ENCODE measurements at regions not wholly inside any gene's neighbourhood (a gene's known extent, or its start where the extent isn't known, plus 50 kb on each side); places are given as distances from the start of the nearest gene placed in this dataset.

DNA sequence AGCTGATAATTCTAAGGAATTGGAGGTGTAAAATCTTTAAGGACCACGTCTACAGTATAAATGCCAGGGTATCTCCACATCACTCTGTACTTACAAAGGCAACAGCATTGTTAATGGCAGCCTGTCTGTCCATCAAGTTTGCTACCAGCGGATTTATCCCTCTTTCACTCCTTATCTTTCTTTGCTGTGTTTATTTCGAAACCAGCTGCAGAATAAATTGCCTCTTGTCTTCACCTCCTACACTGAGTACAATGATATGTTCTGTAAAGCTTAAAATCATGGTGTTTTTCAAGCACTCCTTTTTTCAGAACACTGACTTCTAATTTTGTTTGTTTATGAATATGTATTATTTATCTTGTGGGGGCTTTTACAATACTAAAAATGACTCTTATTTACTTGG is 1088.1 kb downstream of the NR2F1-AS1 start:
- no peak for DNase-seq (ENCODE audit: low read depth)

- DNase-seq (ENCODE audit: low read depth) = no peak
Observed at GRCh38 chr5:92484484-92484883, 1096.5 kb downstream of the NR2F1-AS1 start.

DNA sequence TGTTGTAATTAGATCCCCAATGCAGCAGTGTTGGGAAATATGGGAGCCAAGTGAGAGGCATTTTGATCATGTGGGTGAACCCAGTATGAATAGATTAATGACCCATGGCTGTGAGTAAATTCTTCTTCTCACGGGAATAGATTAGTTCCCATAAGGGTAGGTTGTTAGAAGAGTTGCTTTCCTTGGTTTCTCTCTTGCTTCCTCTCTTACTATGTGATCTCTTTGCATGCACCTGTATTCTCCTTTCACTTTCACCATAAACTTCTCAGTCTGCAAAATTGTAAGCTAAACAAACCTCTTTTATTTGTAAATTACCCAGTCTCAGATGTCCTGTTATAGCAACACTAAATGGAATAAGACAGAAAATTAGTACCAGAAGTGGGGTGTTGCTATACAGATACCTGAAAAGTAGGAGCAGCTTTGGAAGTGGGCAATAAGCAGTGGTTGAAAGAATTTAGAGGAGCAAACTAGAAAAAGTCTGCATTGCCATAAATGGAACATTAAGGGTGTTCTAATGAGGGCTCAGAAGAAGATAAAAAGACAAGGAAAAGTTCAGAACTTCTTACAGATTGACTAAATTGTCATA is 1090.0 kb upstream of the ARRDC3 start:
- DNase-seq (ENCODE audit: low read depth) = no peak

DNA sequence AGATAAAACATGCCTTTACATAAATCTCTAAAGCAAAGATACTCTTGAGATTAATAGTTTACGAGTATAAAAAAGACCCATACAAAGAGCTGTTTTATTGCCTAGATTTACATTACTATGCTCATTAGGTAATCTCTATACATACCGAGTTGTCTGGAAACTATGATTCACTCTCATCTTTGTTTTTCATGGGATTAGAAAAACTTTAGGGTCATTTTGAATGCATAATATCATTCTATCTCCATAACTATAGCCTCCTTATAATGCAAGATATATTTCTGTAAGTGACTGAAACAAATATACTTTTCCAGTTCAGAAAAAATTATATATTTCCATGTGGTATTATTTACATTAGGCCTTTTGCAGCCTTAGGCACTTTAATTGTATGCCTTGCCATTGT is 1088.7 kb upstream of the ARRDC3 start:
- no peak for DNase-seq (ENCODE audit: low read depth)

GRCh38 chr5:92470770-92471169 is 1087.7 kb upstream of the ARRDC3 start:
- DNase-seq (ENCODE audit: low read depth) = no peak

DNA sequence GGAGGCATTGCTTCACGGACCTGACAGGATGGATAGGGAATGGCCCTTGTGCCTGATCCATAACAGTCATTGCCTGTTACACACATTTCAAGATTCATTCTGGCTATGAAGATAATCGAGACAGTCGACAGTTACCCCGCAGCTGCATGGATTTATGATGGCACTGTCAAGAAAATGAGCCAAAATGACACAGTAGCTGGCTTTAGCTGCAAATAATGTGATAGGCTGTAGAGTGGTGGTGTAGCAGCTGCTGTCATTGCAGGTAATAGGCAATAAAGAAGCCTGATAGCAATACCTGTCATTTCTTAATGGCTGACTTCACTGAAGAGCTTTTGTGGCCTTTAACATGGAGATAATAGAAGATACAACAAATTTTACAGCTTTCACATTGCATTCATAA is 1085.2 kb upstream of the ARRDC3 start:
- DNase-seq (ENCODE audit: low read depth) = no peak

- no peak for DNase-seq (ENCODE audit: low read depth)
Observed at GRCh38 chr5:92467695-92468094, 1084.6 kb upstream of the ARRDC3 start.

DNA sequence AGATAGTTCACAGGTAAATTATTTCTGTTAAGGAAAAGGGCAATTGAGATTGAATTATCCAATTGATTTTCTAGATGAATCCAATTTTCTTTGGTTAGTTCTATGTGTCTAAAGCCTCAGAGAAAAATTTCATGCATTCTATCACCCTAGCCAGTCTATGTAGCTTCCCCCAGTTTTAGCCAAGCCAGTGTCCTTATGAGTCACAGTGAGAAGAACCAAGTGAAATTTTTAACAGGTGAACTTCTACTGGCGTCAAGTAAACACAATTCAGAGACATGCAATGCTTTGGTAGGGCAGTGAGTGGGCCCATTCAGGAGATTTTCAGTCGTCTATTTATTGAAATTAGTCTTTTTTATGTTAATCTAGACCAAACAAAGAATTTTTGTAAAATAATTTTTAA is 1077.4 kb upstream of the ARRDC3 start:
- DNase-seq (ENCODE audit: low read depth) = no peak

- no peak for DNase-seq (ENCODE audit: low read depth)
Observed at GRCh38 chr5:92459654-92460053, 1076.5 kb upstream of the ARRDC3 start.

DNA sequence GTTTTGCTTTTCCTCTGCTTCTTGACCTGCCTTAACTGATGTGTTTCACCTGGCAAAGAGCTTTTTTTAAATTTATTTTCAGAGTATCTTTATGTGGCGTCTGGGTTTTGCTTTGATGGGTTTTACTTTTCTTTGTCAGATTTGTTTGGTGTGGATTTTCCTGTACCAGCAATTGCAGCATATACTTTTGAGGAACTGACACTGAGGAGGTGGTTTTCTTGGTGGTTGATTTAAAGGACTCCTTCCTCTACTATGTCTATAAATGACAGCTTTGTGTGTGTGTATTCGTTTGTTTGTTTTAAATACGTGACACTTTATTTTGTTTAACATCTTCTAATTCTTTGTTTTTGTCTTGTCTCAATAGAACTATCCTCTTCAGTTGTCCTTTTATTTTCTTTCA is 1071.9 kb upstream of the ARRDC3 start:
- no peak for DNase-seq (ENCODE audit: low read depth)

DNA sequence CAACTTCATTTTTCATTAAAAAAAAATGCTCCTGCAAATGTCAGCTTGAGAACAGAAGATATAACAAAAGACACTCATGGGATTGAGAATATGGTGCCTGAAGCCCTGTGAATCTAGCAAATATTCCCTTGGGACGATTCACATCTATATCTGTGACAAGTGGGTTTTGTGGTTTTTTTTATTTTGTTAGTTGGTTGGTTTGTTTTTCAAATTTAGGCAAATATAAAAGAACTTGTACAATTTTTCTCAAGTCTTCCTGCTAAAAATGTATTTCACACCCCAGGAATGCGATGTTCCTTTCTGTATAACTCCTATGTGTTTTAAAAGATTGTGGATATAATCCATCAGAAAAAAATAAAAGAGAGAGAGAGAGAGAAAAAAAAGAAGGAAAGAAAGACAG is 1061.8 kb upstream of the ARRDC3 start:
- no peak for DNase-seq (ENCODE audit: low read depth)

DNA sequence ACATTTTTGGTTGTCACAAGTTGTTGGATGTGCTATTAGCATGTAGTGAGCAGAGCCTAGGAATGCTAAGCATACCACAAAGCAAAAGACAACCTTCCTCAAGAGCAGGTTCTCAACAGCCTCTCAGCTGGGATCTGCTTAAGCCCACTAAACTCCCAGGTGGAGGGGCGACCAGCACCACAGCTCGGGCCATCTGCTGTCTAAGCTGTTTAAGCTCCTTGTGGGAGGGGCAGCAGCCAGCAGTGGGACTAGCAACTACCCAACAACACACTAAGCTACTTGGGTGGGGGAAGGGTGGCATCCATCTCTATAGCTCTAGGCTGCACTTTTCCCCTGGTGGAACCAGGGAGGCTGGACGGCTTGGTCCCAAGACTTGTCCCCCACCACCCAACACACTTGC is 1052.7 kb upstream of the ARRDC3 start:
- DNase-seq (ENCODE audit: low read depth) = no peak

- DNase-seq (ENCODE audit: low read depth) = no peak
Observed at GRCh38 chr5:92429646-92430045, 1046.5 kb upstream of the ARRDC3 start.

DNA sequence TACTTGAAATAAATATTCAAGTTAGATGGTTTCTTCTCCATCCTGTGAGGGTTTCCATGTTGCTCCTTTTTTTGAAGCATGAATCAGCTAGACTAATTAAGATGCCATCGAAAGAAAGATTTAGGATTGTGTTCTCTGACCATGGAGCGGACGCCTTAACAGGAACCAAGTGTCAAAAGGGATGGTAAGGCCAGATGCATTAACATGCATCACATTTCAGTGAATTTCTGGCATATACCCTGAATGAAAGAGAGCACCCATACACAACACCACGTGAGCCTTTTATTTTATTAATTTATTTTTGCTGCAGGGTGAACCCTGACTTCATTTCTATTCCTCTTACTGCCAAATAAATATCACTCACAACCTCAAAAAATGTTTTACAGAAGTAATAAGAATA is 1045.3 kb upstream of the ARRDC3 start:
- no peak for DNase-seq (ENCODE audit: low read depth)

DNA sequence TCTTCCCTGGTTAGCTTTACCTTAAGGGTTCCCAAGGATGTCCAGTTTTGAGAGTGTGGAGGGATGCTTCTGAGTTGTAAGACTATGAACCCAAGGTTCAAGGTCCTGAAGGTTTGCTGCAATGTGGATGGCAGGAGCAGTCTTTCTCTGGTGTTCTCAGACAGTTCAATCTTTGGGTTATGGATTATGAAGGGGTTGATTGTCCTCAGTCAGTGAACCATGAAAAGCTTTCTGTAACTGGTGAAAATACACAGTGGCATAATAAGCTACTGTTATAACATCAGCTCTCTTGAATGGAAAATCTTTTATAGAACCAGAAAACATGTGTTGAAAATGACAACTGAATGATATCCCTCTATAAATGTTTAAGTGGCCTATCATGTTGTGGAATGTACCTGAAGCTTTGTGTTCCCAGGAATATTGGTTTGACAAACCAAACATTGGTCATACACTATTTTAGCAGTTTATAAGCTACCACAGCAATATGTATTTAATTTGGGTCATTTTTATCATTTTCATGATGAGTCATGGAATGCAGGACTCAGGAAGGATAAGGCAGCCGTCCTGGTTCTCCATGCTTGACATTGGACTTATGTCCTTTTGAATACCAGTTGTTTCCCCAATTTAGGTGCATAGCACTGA is 1041.8 kb upstream of the ARRDC3 start:
- no peak for DNase-seq (ENCODE audit: low read depth)

DNA sequence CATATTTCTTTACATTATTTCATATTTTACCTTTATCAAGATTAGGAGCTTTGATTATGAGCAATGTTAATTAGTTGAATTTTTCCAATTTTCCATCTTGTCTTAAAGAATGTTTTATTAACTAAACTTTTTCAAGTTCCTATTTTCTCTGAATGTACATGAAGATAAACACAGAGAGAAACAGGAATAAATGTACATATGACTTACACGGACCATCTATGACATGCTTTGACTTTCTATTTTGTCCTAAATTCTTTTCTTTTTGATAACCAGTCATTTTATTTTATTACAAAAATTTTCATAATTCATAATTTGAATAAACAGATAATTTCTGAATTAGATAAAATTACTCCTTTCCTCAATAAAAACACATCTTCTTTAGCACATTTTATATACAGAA is 1038.8 kb upstream of the ARRDC3 start:
- no peak for DNase-seq (ENCODE audit: low read depth)

- DNase-seq (ENCODE audit: low read depth) = no peak
Observed at GRCh38 chr5:92421196-92421595, 1038.1 kb upstream of the ARRDC3 start.

DNA sequence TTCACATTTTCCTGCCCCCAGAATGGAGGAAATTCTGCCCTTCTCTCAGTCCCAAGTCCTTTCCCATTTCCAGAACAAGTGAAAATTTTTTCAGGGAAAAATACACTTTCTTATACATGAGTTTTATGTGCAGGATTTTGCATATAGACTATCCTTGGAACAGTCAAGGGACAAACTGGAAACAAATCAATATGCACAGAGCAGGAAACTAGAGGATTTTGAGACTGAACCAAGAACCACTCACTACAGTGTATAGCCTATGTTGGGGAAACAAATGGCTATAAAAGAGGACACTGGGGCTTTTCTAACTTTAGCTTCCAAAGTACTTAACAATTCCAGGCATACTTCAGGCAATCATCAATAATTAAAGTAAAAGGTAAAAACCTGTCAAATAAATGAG is 1036.1 kb upstream of the ARRDC3 start:
- no peak for DNase-seq (ENCODE audit: low read depth)

- no peak for DNase-seq (ENCODE audit: low read depth)
Observed at GRCh38 chr5:92418341-92418740, 1035.2 kb upstream of the ARRDC3 start.

- peak; percentile 24 for DNase-seq (ENCODE audit: low read depth)
Observed at GRCh38 chr5:92409134-92409533, 1026.0 kb upstream of the ARRDC3 start.

DNA sequence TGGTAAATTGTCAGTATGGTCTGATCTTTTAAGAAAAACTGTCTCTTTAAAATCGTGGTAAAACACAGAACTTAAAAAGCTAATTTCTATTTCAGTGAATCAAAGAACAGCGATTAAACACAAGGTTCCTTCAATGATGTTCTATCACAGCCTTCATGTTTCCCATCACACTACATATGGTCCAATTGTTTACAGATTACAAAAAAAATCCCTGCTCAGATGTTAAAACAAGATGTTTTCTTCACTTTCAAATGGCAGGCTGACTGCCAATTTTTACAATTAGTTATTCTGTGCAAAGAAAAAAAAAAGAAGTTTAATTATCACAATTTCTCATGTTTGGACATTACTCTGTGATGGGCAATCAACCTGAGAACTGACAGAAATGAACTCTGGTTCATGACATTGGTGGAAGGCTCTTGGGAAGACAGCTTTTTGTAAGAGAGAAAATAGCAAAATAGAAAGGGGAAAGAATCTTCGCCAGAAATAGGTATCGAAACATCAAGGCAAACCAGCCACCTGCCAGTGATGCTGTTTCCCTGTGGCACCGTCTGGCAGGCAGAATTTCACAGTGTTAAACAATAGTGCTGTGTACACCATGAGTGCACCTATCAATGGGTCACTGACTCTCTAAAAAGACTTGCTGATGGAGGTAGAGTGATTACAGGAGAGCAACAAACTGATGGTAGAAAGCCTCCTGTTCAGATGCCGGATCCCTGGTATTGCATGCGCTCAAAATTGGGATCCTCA is 1020.0 kb upstream of the ARRDC3 start:
- no peak for DNase-seq (ENCODE audit: low read depth)

- DNase-seq (ENCODE audit: low read depth) = peak; percentile 13
Observed at GRCh38 chr5:92402045-92402444, 1018.9 kb upstream of the ARRDC3 start.

GRCh38 chr5:92401492-92401891 is 1018.4 kb upstream of the ARRDC3 start:
- DNase-seq (ENCODE audit: low read depth) = peak; percentile 18

DNA sequence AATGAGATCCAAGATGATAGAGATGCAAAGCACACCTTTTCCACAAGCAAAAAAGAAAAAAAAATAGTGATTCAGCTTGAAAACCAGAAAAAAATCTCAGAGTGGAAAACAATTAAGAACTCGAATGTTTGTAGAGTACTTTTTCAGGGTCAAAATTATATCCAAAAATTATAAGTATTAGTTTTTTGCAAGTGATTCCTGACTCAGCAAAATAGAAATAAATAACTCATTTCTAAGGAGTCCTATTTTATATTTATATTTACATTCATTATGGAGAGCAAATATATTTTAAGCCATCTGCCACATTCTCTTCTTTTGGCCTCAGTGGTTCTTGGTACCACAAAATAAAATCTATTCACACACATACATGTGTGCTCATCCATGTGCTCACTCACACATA is 1011.8 kb upstream of the ARRDC3 start:
- no peak for DNase-seq (ENCODE audit: low read depth)
